GM19043 (cell line): ENCODE measurements at regions not wholly inside any gene's neighbourhood (a gene's known extent, or its start where the extent isn't known, plus 50 kb on each side); places are given as distances from the start of the nearest gene placed in this dataset.
"Not testable (repeated sequence)": the region's sequence is repeated elsewhere in the genome, so short reads cannot be mapped to it uniquely, and the experiment has no call there.

Source experiments
- ATAC-seq: cut with Tn5 transposase; IDR thresholded peaks from one replicate; pipeline ENCODE4 v1.9.1; 2021; ENCODE audit warnings: low read depth; ENCODE audit not compliant: unreplicated experiment

DNA sequence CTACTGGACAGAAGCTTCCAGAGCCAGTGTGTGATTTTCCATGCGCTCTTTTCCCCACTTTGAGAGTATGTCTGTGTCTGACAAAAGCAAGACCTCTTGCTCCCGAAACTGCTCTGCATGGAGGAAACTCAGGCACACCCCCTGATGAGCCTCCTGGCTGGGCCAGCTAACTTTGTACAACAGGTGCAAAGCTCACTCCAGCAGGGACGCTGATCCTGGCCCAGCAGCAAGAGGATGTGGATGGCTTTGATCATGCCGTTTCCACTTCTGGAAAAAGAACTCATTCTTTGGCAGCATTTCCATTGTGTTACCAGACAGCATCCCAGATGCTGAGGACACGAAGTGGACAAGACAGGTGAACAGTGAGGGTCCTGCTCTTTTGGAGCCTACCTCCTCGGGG is 103.1 kb downstream of the TLR5 start:
- ATAC-seq, result no peak

- ATAC-seq, result no peak
Observed at GRCh38 chr1:223041481-223041880, 101.6 kb downstream of the TLR5 start.

DNA sequence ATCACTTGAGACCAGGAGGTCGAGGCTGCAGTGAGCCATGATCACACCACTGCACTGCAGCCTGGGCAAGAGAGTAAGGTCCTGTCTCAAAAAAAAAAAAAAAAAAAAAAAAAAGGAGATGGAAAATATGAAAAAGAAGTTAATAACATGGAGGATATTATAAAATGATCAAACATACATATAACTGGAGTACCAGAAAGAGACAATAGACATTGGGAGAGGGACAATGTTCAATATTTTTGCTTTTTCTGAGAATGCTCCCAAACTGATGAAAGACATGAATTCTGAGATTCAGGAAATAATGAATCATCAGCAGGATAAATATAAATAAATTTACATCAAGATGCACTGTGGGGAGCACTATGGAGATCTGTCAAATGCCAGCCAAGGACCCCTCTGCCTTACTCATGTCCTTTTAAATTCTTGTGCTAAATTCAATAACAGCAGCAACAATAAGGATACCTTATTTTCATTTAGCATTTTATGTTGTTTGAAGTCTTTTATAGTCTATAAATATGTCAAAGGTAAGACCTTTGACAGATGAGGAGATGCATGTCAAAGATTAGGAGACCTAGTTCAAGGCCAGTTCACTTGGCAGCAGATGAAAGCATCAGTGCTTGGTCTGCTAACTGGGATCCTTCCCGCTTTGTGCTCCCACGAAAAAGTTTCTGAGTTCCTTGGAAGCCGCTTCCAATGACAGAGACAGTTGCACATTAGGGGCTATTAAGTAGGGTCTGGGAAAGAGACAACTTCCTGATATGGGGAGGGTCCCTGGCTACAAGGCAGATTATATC is 97.7 kb downstream of the TLR5 start:
- no peak for ATAC-seq

- ATAC-seq, result no peak
Observed at GRCh38 chr1:223046011-223046410, 97.0 kb downstream of the TLR5 start.

DNA sequence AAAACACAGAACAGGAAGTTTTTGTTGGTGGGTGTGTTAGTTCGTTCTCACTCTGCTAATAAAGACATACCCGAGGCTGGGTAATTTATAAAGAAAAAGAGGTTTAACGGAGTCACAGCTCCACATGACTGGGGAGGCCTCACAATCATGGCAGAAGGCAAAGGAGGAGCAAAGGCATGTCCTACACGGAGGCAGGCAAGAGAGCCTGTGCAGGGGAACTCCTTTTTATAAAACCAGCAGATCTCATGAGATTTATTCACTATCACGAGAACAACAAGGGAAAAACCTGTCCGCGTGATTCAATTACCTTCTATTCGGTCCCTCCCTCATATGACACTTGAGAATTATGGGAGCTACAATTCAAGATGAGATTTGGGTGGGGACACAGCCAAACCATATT is 96.6 kb downstream of the TLR5 start:
- not testable (repeated sequence) for ATAC-seq

- ATAC-seq, result no peak
Observed at GRCh38 chr1:223048026-223048425, 95.0 kb downstream of the TLR5 start.

DNA sequence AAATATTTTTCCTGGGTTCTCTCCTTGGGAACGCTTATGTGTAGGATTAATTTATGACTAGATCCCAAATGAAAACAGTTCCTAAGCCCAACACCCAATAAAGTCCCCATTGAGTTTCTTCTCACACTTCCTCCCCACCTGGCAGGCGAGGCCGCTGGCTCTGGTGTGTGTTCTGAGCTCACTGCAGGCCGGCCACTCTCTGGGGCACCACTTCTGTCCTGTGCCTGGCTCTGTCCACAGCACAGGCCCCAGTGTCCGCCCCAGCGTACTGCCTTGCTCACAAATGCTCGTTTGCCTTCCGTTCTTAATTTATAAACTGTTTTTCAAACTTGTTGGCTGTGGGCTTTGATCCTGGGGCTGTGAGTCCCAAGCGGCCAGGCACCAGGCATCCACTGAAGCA is 90.6 kb downstream of the TLR5 start:
- ATAC-seq, result no peak

- no peak for ATAC-seq
Observed at GRCh38 chr1:223052931-223053330, 90.1 kb downstream of the TLR5 start.

DNA sequence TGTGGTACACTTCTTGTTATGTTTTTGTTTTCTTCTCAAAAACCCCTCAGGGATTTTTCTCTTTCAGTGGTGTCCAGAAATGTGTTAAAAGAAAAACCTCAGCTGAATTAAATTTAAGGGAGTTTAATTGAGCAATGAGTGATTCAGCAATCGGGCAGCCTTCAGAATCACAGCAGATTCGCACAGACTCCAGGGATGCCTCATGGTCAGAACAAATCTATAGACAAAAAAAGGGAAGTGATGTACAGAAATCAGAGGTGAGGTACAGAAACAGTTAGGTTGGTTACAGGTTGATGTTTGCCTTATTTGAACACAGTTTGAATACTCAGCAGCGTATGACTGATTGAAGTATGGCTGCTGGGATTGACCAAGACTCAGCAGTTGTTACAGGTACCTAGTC is 86.2 kb downstream of the TLR5 start:
- no peak for ATAC-seq

DNA sequence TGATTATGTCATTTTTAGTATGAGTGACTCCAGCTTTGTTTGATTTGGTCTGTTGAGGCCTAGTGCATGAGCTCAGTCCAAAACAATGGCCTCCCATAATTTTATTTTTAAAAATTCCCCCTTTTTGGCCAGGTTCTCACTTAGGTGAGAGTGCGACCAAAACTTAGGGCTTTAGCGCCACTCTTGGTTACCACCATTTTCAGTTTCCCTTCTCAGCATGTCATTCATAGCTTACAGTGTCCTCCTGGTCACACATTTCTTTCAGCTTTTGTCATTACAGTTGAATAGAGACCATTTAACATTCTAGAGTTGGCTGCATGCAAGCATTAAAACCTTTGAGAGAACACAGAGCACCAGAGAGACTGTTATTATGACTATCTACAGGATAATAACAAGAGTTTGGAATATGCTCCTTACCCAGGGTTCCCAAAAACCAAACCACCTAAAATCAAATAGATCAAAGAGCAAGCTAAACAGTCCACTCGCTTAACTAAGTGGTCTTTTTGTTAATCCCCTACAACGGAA is 85.4 kb downstream of the TLR5 start:
- no peak for ATAC-seq
